Stimulated activated naive CD4-positive, alpha-beta T cell treated with Interleukin-2 at 50 U/mL for 16 hours (primary cell): ENCODE measurements at regions not wholly inside any gene's neighbourhood (a gene's known extent, or its start where the extent isn't known, plus 50 kb on each side); places are given as distances from the start of the nearest gene placed in this dataset.

ENCODE experiments used
- DNase-seq: peaks from one replicate; lab custom pipeline; 2025; lab: John Stamatoyannopoulos, UW

- no peak for DNase-seq
Observed at GRCh38 chr13:74662905-74663304, 528.7 kb upstream of the KLF12 start.

GRCh38 chr13:74661851-74662250 is 527.6 kb upstream of the KLF12 start:
- no peak for DNase-seq

DNA sequence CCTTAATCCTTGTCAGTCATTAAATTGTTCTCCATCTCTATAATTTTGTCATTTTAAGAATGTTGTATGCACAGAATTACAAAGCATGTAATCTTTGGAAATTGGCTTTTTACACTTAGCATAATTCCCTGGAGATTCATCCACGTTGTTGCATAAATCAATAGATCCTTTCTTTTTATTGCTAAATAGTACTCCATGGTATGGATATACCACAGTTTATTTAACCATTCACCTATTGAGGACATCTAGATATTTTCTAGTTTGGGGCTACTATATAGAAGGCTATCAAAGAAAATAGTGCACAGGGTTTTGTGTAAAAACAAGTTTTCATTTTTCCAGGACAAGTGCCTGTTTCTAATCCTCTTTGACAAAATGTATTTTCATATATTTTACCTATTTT is 523.6 kb upstream of the KLF12 start:
- no peak for DNase-seq

DNA sequence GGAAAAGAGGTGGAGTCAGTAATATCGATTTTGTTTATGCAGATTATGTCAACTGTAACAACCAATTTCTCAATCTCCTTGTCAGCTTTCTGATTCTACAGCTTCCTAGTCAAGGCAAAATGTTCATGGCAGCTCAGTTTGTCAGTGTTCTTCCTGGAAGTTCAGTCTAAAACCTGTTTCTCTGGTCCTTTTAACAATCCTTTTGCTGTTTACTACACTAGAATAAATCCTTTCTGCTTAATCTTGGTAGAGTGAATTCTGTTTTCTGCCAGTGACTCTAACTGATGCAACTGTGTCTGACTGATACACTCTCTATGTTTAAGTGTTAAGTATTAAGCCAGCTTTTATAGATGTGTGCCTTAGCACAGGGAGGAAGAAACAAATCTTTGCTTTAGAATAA is 516.9 kb upstream of the KLF12 start:
- DNase-seq, result no peak

DNA sequence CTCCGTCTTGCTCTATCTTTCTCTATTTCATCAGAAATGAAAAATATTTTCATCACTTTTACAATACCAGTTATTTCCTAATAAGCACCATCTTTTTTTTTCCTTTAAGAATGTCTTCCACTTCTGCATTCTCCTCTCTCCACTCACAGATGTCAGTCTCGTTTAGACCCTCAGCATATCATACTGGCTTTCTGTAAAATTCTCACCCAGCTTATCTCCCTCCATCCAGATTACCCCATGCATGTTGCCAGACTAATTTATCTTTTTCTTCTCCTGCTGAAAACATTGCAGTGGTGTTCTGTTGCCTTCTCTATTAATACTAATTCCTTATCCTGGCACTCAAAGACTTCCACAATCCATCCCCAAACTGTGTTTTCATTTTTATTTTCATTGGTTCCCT is 513.8 kb upstream of the KLF12 start:
- no peak for DNase-seq

GRCh38 chr13:74647211-74647610 is 513.0 kb upstream of the KLF12 start:
- DNase-seq, result no peak

- DNase-seq, result no peak
Observed at GRCh38 chr13:74646091-74646490, 511.9 kb upstream of the KLF12 start.

GRCh38 chr13:74645586-74645985 is 511.4 kb upstream of the KLF12 start:
- no peak for DNase-seq

DNA sequence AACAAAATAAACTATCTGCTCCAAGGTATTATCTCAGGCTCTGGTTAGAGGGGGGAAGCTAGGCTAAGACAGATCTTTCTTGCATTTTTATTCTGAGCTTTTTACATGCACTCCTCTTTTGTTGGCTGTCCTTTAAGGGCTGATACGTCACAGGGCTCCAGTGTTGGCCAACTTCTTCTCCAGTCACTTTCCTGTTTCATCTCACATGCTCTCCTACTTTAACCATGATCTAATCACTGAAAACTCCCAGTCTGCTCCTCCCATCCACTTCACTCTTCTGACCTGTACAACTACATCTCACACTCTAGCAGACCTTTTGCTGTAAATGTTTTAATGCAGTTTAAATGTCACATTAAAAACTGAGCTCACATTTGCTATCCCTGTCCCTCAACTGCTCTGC is 510.0 kb upstream of the KLF12 start:
- DNase-seq, result no peak

DNA sequence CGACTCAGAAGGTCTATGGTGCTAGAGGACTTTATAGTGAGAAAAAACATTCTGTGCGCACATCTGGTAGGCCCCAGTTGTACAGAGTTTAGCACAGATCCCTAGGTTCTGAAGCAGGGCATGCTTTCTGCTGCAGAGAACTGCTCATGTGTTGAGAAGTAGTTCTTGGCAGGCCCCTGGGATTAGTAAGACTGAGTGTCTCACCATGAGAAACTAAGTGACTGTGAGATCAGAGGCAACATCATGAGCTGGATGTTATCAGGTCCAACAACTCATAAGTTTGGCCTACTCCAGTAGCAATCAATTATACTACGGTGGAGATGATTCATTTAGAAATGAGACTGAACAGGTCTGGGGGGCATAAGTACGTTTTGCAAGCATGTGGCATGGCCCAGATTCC is 507.4 kb upstream of the KLF12 start:
- DNase-seq, result no peak

DNA sequence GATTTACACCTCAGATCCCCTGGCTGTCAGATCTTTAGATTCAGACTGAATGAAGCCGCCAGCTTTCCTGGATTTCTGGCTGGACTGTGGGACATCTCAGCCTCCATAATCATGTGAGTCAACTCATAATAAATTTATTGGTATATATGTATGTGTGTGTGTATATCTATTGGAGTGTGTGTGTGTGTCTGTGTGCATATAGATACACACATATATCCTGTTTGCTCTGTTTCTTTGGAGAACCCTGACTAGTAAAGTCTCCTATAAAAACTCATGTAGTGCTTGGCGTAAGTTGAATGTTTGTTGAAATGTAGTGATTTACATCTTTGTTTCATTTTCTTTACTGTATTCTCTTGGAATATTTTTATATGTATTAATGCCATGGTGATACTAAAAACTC is 499.5 kb upstream of the KLF12 start:
- DNase-seq, result no peak

DNA sequence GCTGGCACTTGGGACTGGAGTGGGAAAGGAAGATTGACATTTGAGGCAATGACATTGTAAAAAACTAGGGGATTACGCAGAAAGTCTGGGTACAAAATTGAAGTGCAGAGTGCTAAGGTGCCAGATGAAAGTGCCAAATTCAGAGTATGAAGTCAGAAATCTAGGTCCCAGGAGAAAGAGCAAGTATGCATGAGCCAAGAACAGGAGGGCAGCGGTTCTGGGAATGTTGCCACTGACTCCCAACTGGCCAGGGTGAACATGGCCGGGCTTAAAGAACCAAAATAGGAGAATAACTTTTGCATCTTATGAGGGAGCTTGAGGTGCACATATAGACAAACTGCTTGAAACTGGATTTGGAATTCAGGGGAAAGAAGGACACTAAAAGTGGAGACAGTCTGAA is 495.8 kb upstream of the KLF12 start:
- no peak for DNase-seq

GRCh38 chr13:74625541-74625940 is 491.3 kb upstream of the KLF12 start:
- DNase-seq, result no peak

- DNase-seq, result no peak
Observed at GRCh38 chr13:74623761-74624160, 489.6 kb upstream of the KLF12 start.

- DNase-seq, result no peak
Observed at GRCh38 chr13:74622284-74622683, 488.1 kb upstream of the KLF12 start.

- no peak for DNase-seq
Observed at GRCh38 chr13:74620711-74621110, 486.5 kb upstream of the KLF12 start.

DNA sequence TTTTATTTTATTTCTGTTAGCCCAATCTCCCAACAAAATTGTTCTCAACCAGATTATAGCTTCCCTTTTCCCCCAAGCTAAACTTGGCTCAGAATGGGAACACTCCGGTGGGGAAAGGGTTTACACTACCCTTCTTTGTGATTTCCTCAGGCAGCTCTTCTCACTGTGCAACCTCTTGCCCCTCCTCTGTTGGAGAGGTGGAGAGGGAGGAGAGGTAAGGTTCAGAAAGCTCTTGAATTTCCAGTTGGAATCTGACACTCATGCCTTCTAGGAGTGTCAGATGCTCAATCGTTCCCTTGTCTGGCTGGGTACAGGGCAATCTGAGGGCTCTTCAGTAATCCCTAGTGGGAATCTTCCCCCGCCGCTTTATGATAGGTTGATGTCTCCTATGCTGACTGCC is 486.1 kb upstream of the KLF12 start:
- no peak for DNase-seq

- DNase-seq, result no peak
Observed at GRCh38 chr13:74597526-74597925, 463.3 kb upstream of the KLF12 start.

GRCh38 chr13:74596691-74597090 is 462.5 kb upstream of the KLF12 start:
- no peak for DNase-seq

GRCh38 chr13:74593688-74594087 is 459.5 kb upstream of the KLF12 start:
- DNase-seq, result no peak

- DNase-seq, result no peak
Observed at GRCh38 chr13:74586847-74587246, 452.6 kb upstream of the KLF12 start.

- no peak for DNase-seq
Observed at GRCh38 chr13:74576420-74576819, 442.2 kb upstream of the KLF12 start.

- peak; percentile 4 for DNase-seq
Observed at GRCh38 chr13:74575729-74576125, 441.5 kb upstream of the KLF12 start.

DNA sequence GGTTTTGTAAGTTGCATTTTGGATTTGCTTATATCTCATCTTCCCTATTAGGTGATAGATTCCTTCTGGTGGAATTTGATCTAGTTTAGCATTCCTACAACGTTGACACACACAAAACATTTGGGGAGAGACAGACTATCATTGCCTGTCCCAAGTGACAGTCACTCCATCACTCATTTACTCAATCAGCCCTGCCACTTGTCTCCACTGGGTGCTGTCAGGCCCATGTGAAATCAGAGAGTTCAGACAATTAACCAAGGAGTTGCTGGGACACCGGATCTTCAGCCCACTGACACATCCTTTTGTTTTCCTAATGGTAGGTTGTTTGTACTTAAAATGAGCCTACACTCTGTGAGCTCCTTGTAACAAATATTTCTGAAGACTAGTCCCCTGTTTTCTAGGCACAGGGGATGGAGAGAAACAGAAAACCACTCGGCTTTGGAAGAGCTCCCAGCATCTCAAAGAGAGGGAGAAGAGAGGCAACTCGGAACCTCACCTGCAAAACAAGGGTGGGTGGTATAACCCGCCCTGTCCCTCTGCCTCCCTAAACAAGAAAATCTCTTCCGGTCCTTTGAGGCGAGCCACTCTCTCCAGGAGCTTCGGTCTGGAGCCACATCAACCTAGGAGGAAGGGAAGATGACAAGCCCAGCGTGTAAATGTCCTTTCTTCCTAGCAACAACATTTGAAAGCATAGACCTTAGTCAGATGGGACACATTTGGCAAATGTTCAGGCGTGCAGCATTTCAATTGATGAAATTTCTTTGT is 440.9 kb upstream of the KLF12 start:
- DNase-seq, result no peak
